ENCODE measurements at regions not wholly inside any gene's neighbourhood (a gene's known extent, or its start where the extent isn't known, plus 50 kb on each side); places are given as distances from the start of the nearest gene placed in this dataset.

DNA sequence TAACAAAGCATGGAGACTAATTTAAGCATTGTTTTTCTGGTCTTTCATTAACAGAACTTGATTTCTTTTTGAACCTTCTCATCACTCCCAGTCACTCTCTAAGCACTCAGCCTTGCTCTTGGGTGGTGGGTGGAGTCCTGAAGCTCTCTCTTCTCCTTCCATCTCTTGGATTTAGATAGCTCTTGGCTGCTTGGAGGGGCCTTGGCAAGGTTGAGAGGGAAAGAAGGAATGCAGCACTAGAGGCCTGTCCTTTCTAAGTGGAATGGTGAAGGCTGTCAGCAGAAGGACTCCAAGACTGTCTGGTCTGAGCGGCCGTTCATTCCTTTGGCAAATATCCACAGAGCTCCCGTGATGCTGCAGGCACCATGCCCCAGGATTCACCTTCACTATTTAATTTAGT lies 168.6 kb upstream of the E2F8 start:
- H3K18ac ChIP-seq (ENCODE audit: extremely low read depth, low read length): no peak overlapping the region
- H2BK12ac ChIP-seq (ENCODE audit: low read depth, low read length): no peak overlapping the region
- WGBS, 2 experiments (ENCODE audit: extremely low coverage in 1 of 2, insufficient coverage in 1 of 2, insufficient read length in 1 of 2, insufficient replicate concordance in 2 of 2, low coverage in 1 of 2, low lambda C conversion rate in 2 of 2, missing lambda C conversion rate in 1 of 2): 100% methylated on average over 3 of the region's 3 CpGs; no CpG with 5 or more reads in 1 of the 2 experiments
- no peaks in the 10 kb centered on the region for H3K79me2 ChIP-seq (ENCODE audit: control insufficient read depth in 1 of 2, insufficient read depth in 2 of 2, low read length in 2 of 2)
- H2BK120ac ChIP-seq (replicated peaks; ENCODE audit: low read depth, low read length): no peak overlapping the region
- no peak overlapping the region for H3K4me3 ChIP-seq (ENCODE audit: extremely low read depth in 1 of 4, insufficient read depth in 2 of 4, low read depth in 3 of 4, low read length in 4 of 4)
- CTCF ChIA-PET (ENCODE audit: partially characterized antibody): interaction anchor here (0.6 to 1.2 kb wide), 2 partner anchors 10 to 601 kb away, joined by 3 read pairs; no protein-coding TSS in a partner anchor
- no peak overlapping the region for H4K91ac ChIP-seq (replicated peaks; ENCODE audit: insufficient read length, low read length)
- no peak overlapping the region for H3K56ac ChIP-seq (replicated peaks; ENCODE audit: insufficient read length, low read depth, low read length)
- H3K23ac ChIP-seq (ENCODE audit: insufficient read length): no peak overlapping the region
- no peak overlapping the region for H2AK5ac ChIP-seq (ENCODE audit: low read depth, low read length)
- H3K36me3 ChIP-seq (ENCODE audit: control insufficient read depth in 2 of 4, insufficient read depth in 4 of 4, low read length in 3 of 4): no peaks in the 10 kb centered on the region
- FAIRE-seq (no peak), DNase-seq (ENCODE audit: low read depth in 1 of 2, low spot score in 2 of 2) (no peak)
- no peaks in the 10 kb centered on the region for H3K9me3 ChIP-seq (ENCODE audit: insufficient read depth in 2 of 2, low read depth in 1 of 2, low read length in 1 of 2)
- H3K27me3 ChIP-seq (replicated peaks in 1 of 4; ENCODE audit: control insufficient read depth in 3 of 4, extremely low read depth in 1 of 4, insufficient read depth in 3 of 4, low read length in 3 of 4): no peaks in the 10 kb centered on the region
- no peak overlapping the region for H4K8ac ChIP-seq (ENCODE audit: extremely low read depth, insufficient read depth, low read length)
- POLR2A ChIA-PET (ENCODE audit: partially characterized antibody): interaction anchor here (1.2 kb wide), 1 partner anchor 134 kb away, joined by 3 read pairs; no protein-coding TSS in a partner anchor
- no peak overlapping the region for H3K4me2 ChIP-seq (ENCODE audit: insufficient read depth in 1 of 2, low read depth in 2 of 2, low read length in 2 of 2)
- no peak overlapping the region for H2BK15ac ChIP-seq (ENCODE audit: low read length)
- H2AFZ ChIP-seq (ENCODE audit: low read length): no peak overlapping the region
- no peak overlapping the region for H3K14ac ChIP-seq (ENCODE audit: insufficient read length)
- no peak overlapping the region for H3K27ac ChIP-seq (ENCODE audit: low read depth, low read length)
- no peak overlapping the region for H3K9ac ChIP-seq (replicated peaks in 1 of 4; ENCODE audit: extremely low read depth in 1 of 4, low read depth in 3 of 4, low read length in 3 of 4)
- no peaks in the 10 kb centered on the region for H3K79me1 ChIP-seq (ENCODE audit: low read depth, low read length)
- H3K4me1 ChIP-seq (replicated peaks in 1 of 4; ENCODE audit: control insufficient read depth in 3 of 4, insufficient read depth in 4 of 4, low read length in 3 of 4): peaks cover 0 to 2% (median 0%) of the 10 kb centered on the region in 4 experiments; a peak in 2 of 7 replicates
- no peak overlapping the region for H2BK5ac ChIP-seq (ENCODE audit: low read depth, low read length)
- no peak overlapping the region for H3K4ac ChIP-seq (replicated peaks; ENCODE audit: insufficient read length, low read depth, low read length)
- H4K5ac ChIP-seq (ENCODE audit: insufficient read length, low read depth, low read length): no peak overlapping the region
- H3K23me2 ChIP-seq (ENCODE audit: low read depth, low read length): no peaks in the 10 kb centered on the region
- H2BK20ac ChIP-seq (ENCODE audit: low read length): no peak overlapping the region
- H4K20me1 ChIP-seq (replicated peaks in 1 of 2; ENCODE audit: control insufficient read depth in 1 of 2, insufficient read depth in 2 of 2, low read length in 2 of 2): no peaks in the 10 kb centered on the region
- TF ChIP-seq SIRT6 (IDR thresholded peaks at IDR 0.05; ENCODE audit: low read length) (no peak), TEAD4 (IDR thresholded peaks at IDR 0.05; ENCODE audit: low read depth, low read length) (no peak), SIN3A (conservative IDR thresholded peaks at IDR 0.05 in 1 of 2, IDR thresholded peaks at IDR 0.05 in 1 of 2; ENCODE audit: low read depth in 1 of 2, low read length in 2 of 2) (no peak), CBX5 (IDR thresholded peaks at IDR 0.05; ENCODE audit: low read depth, low read length) (no peak), GTF2F1 (IDR thresholded peaks at IDR 0.05; ENCODE audit: borderline replicate concordance, low read depth, low read length) (no peak), TCF12 (IDR thresholded peaks at IDR 0.05; ENCODE audit: low read depth, low read length) (no peak), MAFK (IDR thresholded peaks at IDR 0.05; ENCODE audit: low read depth, low read length) (no peak), RBBP5 (IDR thresholded peaks at IDR 0.05; ENCODE audit: borderline replicate concordance, low read depth, low read length) (no peak), SP1 (IDR thresholded peaks at IDR 0.05; ENCODE audit: low read depth, low read length) (no peak), ASH2L (IDR thresholded peaks at IDR 0.05; ENCODE audit: low read length) (no peak), CBX8 (IDR thresholded peaks at IDR 0.05; ENCODE audit: borderline replicate concordance, low read depth, low read length) (no peak), TBP (IDR thresholded peaks at IDR 0.05; ENCODE audit: low read depth, low read length) (no peak), YY1 (IDR thresholded peaks at IDR 0.05; ENCODE audit: low read depth, low read length) (no peak), NRF1 (IDR thresholded peaks at IDR 0.05; ENCODE audit: low read depth, low read length) (no peak), JUN (IDR thresholded peaks at IDR 0.05; ENCODE audit: low read depth, low read length) (no peak)
- TF ChIP-seq, protein P1, sequence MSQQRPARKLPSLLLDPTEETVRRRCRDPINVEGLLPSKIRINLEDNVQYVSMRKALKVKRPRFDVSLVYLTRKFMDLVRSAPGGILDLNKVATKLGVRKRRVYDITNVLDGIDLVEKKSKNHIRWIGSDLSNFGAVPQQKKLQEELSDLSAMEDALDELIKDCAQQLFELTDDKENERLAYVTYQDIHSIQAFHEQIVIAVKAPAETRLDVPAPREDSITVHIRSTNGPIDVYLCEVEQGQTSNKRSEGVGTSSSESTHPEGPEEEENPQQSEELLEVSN (IDR thresholded peaks at IDR 0.05): no peak
